BLaER1 (cell line): ENCODE measurements at regions not wholly inside any gene's neighbourhood (a gene's known extent, or its start where the extent isn't known, plus 50 kb on each side); places are given as distances from the start of the nearest gene placed in this dataset.

Experiments used
- H3K27ac ChIP-seq: shearing (Covaris generic); formaldehyde crosslinking; 2 replicates; pipeline ENCODE4 v1.8.1; 2022
- H3K27me3 ChIP-seq: shearing (Covaris generic); formaldehyde crosslinking; 2 replicates; pipeline ENCODE4 v1.8.1; 2022
- H3K36me3 ChIP-seq: shearing (Covaris generic); formaldehyde crosslinking; 2 replicates; pipeline ENCODE4 v1.8.1; 2022
- H3K4me1 ChIP-seq: shearing (Covaris generic); formaldehyde crosslinking; 2 replicates; pipeline ENCODE4 v1.8.1; 2022
- H3K4me2 ChIP-seq: shearing (Covaris generic); formaldehyde crosslinking; 2 replicates; pipeline ENCODE4 v1.8.1; 2022
- H3K4me3 ChIP-seq: shearing (Covaris generic); formaldehyde crosslinking; 2 replicates; pipeline ENCODE4 v1.8.1; 2022
- H3K9ac ChIP-seq: shearing (Covaris generic); formaldehyde crosslinking; 2 replicates; pipeline ENCODE4 v1.8.1; 2022
- H3K9me3 ChIP-seq: shearing (Covaris generic); formaldehyde crosslinking; 2 replicates; pipeline ENCODE4 v1.8.1; 2022
- H4K20me1 ChIP-seq: shearing (Covaris generic); formaldehyde crosslinking; 2 replicates; pipeline ENCODE4 v1.8.1; 2022
- Cebpa-rat ChIP-seq: shearing (Covaris generic); IDR thresholded peaks from 2 replicates; pipeline ENCODE4 v1.8.1; 2022

GRCh38 chr13:87358319-87358718 is 312.9 kb upstream of the SLITRK5 start:
- H4K20me1 ChIP-seq, result no peaks in the 10 kb centered on the region

GRCh38 chr13:87361216-87361615 is 310.0 kb upstream of the SLITRK5 start:
- no peaks in the 10 kb centered on the region for H3K4me1 ChIP-seq
- no peaks in the 10 kb centered on the region for H3K9me3 ChIP-seq
- H3K27ac ChIP-seq, result no peak overlapping the region
- no peak overlapping the region for H3K4me3 ChIP-seq
- no peaks in the 10 kb centered on the region for H4K20me1 ChIP-seq
- H3K9ac ChIP-seq, result no peak overlapping the region
- H3K36me3 ChIP-seq, result no peaks in the 10 kb centered on the region
- no peaks in the 10 kb centered on the region for H3K27me3 ChIP-seq
- no peak for TF ChIP-seq Cebpa-rat
- no peak overlapping the region for H3K4me2 ChIP-seq

More at GRCh38 chr13:87358319-87358718, 312.9 kb upstream of the SLITRK5 start:
- Histone ChIP-seq H3K4me3 (no peak overlapping the region), H3K4me2 (no peak overlapping the region), H3K27me3 (no peaks in the 10 kb centered on the region), H3K9ac (no peak overlapping the region), H3K4me1 (no peaks in the 10 kb centered on the region), H3K27ac (no peak overlapping the region), H3K9me3 (no peaks in the 10 kb centered on the region), H3K36me3 (no peaks in the 10 kb centered on the region)
- no peak for TF ChIP-seq Cebpa-rat

- Histone ChIP-seq H3K4me3 (no peak overlapping the region), H3K27ac (no peak overlapping the region), H3K36me3 (no peaks in the 10 kb centered on the region), H3K4me2 (no peak overlapping the region), H4K20me1 (no peaks in the 10 kb centered on the region), H3K9ac (no peak overlapping the region), H3K4me1 (no peaks in the 10 kb centered on the region), H3K9me3 (no peaks in the 10 kb centered on the region), H3K27me3 (no peaks in the 10 kb centered on the region)
- TF ChIP-seq Cebpa-rat, result no peak
These were observed 302.5 kb upstream of the SLITRK5 start for GRCh38 chr13:87368639-87369038.

- H3K4me2 ChIP-seq, result no peak overlapping the region
- no peaks in the 10 kb centered on the region for H3K36me3 ChIP-seq
- no peaks in the 10 kb centered on the region for H3K27me3 ChIP-seq
- H3K9ac ChIP-seq, result no peak overlapping the region
- no peaks in the 10 kb centered on the region for H3K4me1 ChIP-seq
- H3K9me3 ChIP-seq, result no peaks in the 10 kb centered on the region
- H3K4me3 ChIP-seq, result no peak overlapping the region
- no peak for TF ChIP-seq Cebpa-rat
- H4K20me1 ChIP-seq, result no peaks in the 10 kb centered on the region
- no peak overlapping the region for H3K27ac ChIP-seq
These were observed 295.1 kb upstream of the SLITRK5 start for GRCh38 chr13:87376081-87376480.

GRCh38 chr13:87384099-87384498 is 287.1 kb upstream of the SLITRK5 start:
- H3K36me3 ChIP-seq, result no peaks in the 10 kb centered on the region
- no peaks in the 10 kb centered on the region for H3K27me3 ChIP-seq
- H4K20me1 ChIP-seq, result no peaks in the 10 kb centered on the region
- H3K9me3 ChIP-seq, result no peaks in the 10 kb centered on the region
- TF ChIP-seq Cebpa-rat, result no peak
- H3K9ac ChIP-seq, result no peak overlapping the region
- H3K4me2 ChIP-seq, result no peak overlapping the region
- no peak overlapping the region for H3K4me3 ChIP-seq
- H3K27ac ChIP-seq, result no peak overlapping the region
- no peaks in the 10 kb centered on the region for H3K4me1 ChIP-seq

- Histone ChIP-seq H3K27ac (no peak overlapping the region), H3K27me3 (no peaks in the 10 kb centered on the region), H3K4me1 (no peaks in the 10 kb centered on the region), H3K9ac (no peak overlapping the region), H3K9me3 (no peaks in the 10 kb centered on the region), H3K4me2 (no peak overlapping the region), H3K36me3 (no peaks in the 10 kb centered on the region), H4K20me1 (no peaks in the 10 kb centered on the region), H3K4me3 (no peak overlapping the region)
- TF ChIP-seq Cebpa-rat, result no peak
These were observed 277.8 kb upstream of the SLITRK5 start for GRCh38 chr13:87393358-87393757.

GRCh38 chr13:87398047-87398446 is 273.1 kb upstream of the SLITRK5 start:
- no peak overlapping the region for H3K27ac ChIP-seq
- H3K27me3 ChIP-seq, result no peaks in the 10 kb centered on the region
- H3K9me3 ChIP-seq, result no peaks in the 10 kb centered on the region
- TF ChIP-seq Cebpa-rat, result no peak
- H3K4me1 ChIP-seq, result no peaks in the 10 kb centered on the region
- H4K20me1 ChIP-seq, result no peaks in the 10 kb centered on the region
- no peaks in the 10 kb centered on the region for H3K36me3 ChIP-seq
- H3K4me2 ChIP-seq, result no peak overlapping the region
- no peak overlapping the region for H3K9ac ChIP-seq
- H3K4me3 ChIP-seq, result no peak overlapping the region

GRCh38 chr13:87403748-87404432 is 267.3 kb upstream of the SLITRK5 start:
- Histone ChIP-seq H3K36me3 (no peaks in the 10 kb centered on the region), H3K4me3 (no peak overlapping the region), H3K27me3 (no peaks in the 10 kb centered on the region), H3K9ac (no peak overlapping the region), H4K20me1 (no peaks in the 10 kb centered on the region), H3K27ac (no peak overlapping the region), H3K4me2 (no peak overlapping the region), H3K9me3 (no peaks in the 10 kb centered on the region), H3K4me1 (no peaks in the 10 kb centered on the region)
- no peak for TF ChIP-seq Cebpa-rat

GRCh38 chr13:87426742-87427141 is 244.4 kb upstream of the SLITRK5 start:
- Histone ChIP-seq H3K4me2 (no peak overlapping the region), H3K27ac (no peak overlapping the region), H3K9me3 (no peaks in the 10 kb centered on the region), H3K36me3 (no peaks in the 10 kb centered on the region), H4K20me1 (no peaks in the 10 kb centered on the region), H3K4me3 (no peak overlapping the region), H3K27me3 (no peaks in the 10 kb centered on the region), H3K9ac (no peak overlapping the region), H3K4me1 (no peaks in the 10 kb centered on the region)
- no peak for TF ChIP-seq Cebpa-rat

GRCh38 chr13:87444135-87444534 is 227.0 kb upstream of the SLITRK5 start:
- H3K27me3 ChIP-seq, result no peaks in the 10 kb centered on the region
- H3K36me3 ChIP-seq, result no peaks in the 10 kb centered on the region
- no peak overlapping the region for H3K4me2 ChIP-seq
- H3K27ac ChIP-seq, result no peak overlapping the region
- no peak overlapping the region for H3K9ac ChIP-seq
- H3K4me3 ChIP-seq, result no peak overlapping the region
- H3K9me3 ChIP-seq, result no peaks in the 10 kb centered on the region
- H3K4me1 ChIP-seq, result no peaks in the 10 kb centered on the region
- no peak for TF ChIP-seq Cebpa-rat
- H4K20me1 ChIP-seq, result no peaks in the 10 kb centered on the region

GRCh38 chr13:87452281-87452680 is 218.9 kb upstream of the SLITRK5 start:
- Histone ChIP-seq H3K36me3 (no peaks in the 10 kb centered on the region), H4K20me1 (no peaks in the 10 kb centered on the region), H3K27ac (no peak overlapping the region), H3K4me1 (no peaks in the 10 kb centered on the region), H3K9ac (no peak overlapping the region), H3K9me3 (no peaks in the 10 kb centered on the region), H3K4me3 (no peak overlapping the region), H3K27me3 (no peaks in the 10 kb centered on the region), H3K4me2 (no peak overlapping the region)
- no peak for TF ChIP-seq Cebpa-rat
